Trophoblast cell (in vitro differentiated cells and primary cell): ENCODE measurements at regions not wholly inside any gene's neighbourhood (a gene's known extent, or its start where the extent isn't known, plus 50 kb on each side); places are given as distances from the start of the nearest gene placed in this dataset.

Experiments used
- DNase-seq, 2 donors: peaks; one replicate each; pipeline ENCODE4 v3.0.0-alpha.2; 2016
- H2AFZ ChIP-seq: 2 replicates; pipeline ENCODE4 v1.6.1; 2013; ENCODE audit warnings: low read length, moderate library complexity, mild to moderate bottlenecking; ENCODE audit not compliant: insufficient read depth, poor library complexity
- H2AK5ac ChIP-seq: 2 replicates; pipeline ENCODE4 v1.6.1; 2013; ENCODE audit warnings: mild to moderate bottlenecking, low read length
- H2BK120ac ChIP-seq: 2 replicates; pipeline ENCODE4 v1.6.1; 2013; ENCODE audit warnings: low read length, mild to moderate bottlenecking, moderate library complexity; ENCODE audit not compliant: insufficient read depth, poor library complexity
- H2BK12ac ChIP-seq: 2 replicates; pipeline ENCODE4 v1.6.1; 2013; ENCODE audit warnings: mild to moderate bottlenecking, low read length, moderate library complexity
- H2BK5ac ChIP-seq: 2 replicates; pipeline ENCODE4 v1.6.1; 2013; ENCODE audit warnings: low read length, low read depth, moderate library complexity, mild to moderate bottlenecking; ENCODE audit not compliant: poor library complexity
- H3K14ac ChIP-seq: 2 replicates; pipeline ENCODE4 v1.6.1; 2013; ENCODE audit warnings: mild to moderate bottlenecking, low read length
- H3K18ac ChIP-seq: 2 replicates; pipeline ENCODE4 v1.6.1; 2013; ENCODE audit warnings: mild to moderate bottlenecking, low read length
- H3K23ac ChIP-seq: 2 replicates; pipeline ENCODE4 v1.6.1; 2013; ENCODE audit warnings: low read length
- H3K27ac ChIP-seq: 2 replicates; pipeline ENCODE4 v1.5.1; 2013; ENCODE audit warnings: low read depth, mild to moderate bottlenecking, inconsistent platforms, low read length, moderate library complexity
- H3K27me3 ChIP-seq: 2 replicates; pipeline ENCODE4 v1.6.1; 2013; ENCODE audit warnings: inconsistent platforms, mild to moderate bottlenecking, low read length, moderate library complexity; ENCODE audit not compliant: insufficient read depth
- H3K36me3 ChIP-seq, 2 experiments: 1 replicate in 1 of 2; 2 replicates in 1 of 2; pipeline ENCODE4 v1.6.1; 2013; ENCODE audit warnings: low read length in 2 of 2, mild to moderate bottlenecking in 2 of 2, moderate library complexity in 1 of 2; ENCODE audit not compliant: insufficient read depth in 2 of 2, control insufficient read depth in 1 of 2
- H3K4ac ChIP-seq: 2 replicates; pipeline ENCODE4 v1.6.1; 2013; ENCODE audit warnings: low read depth, mild to moderate bottlenecking, low read length, moderate library complexity
- H3K4me1 ChIP-seq, 2 experiments: 1 replicate in 1 of 2; 2 replicates in 1 of 2; pipeline ENCODE4 v1.6.1; 2013; ENCODE audit warnings: low read length in 2 of 2, mild to moderate bottlenecking in 2 of 2, moderate library complexity in 1 of 2; ENCODE audit not compliant: insufficient read depth in 2 of 2, control insufficient read depth in 1 of 2
- H3K4me2 ChIP-seq: 2 replicates; pipeline ENCODE4 v1.6.1; 2013; ENCODE audit warnings: inconsistent platforms, mild to moderate bottlenecking, low read length, moderate library complexity
- H3K4me3 ChIP-seq: 2 replicates; pipeline ENCODE4 v1.5.1; 2013; ENCODE audit warnings: mild to moderate bottlenecking, low read depth, low read length, inconsistent platforms
- H3K79me1 ChIP-seq: one replicate; pipeline ENCODE4 v1.6.1; 2013; ENCODE audit warnings: low read length
- H3K79me2 ChIP-seq: 2 replicates; pipeline ENCODE4 v1.6.1; 2013; ENCODE audit warnings: low read length, mild to moderate bottlenecking; ENCODE audit not compliant: control insufficient read depth, insufficient read depth, poor library complexity
- H3K9ac ChIP-seq: 2 replicates; pipeline ENCODE4 v1.6.1; 2013; ENCODE audit warnings: mild to moderate bottlenecking, low read length
- H3K9me3 ChIP-seq: 2 replicates; pipeline ENCODE4 v1.6.1; 2013; ENCODE audit warnings: low read depth, mild to moderate bottlenecking, control low read depth, inconsistent platforms, low read length; ENCODE audit not compliant: insufficient read depth
- H4K12ac ChIP-seq: 2 replicates; pipeline ENCODE4 v1.6.1; 2013; ENCODE audit warnings: low read depth, mild to moderate bottlenecking, low read length, moderate library complexity
- H4K8ac ChIP-seq: 2 replicates; pipeline ENCODE4 v1.6.1; 2013; ENCODE audit warnings: low read depth, mild to moderate bottlenecking, low read length, moderate library complexity
- H4K91ac ChIP-seq: one replicate; pipeline ENCODE4 v1.6.1; 2013; ENCODE audit warnings: low read depth, mild to moderate bottlenecking, low read length, moderate library complexity
- WGBS: extraction: QIAGEN DNeasy Blood & Tissue Kit; methylation state at CpG from one replicate; pipeline ENCODE4 v1.1.7; 2013; ENCODE audit warnings: missing lambda C conversion rate; ENCODE audit not compliant: insufficient read length, insufficient coverage; ENCODE audit errors: extremely low coverage; 5-methylcytosine and 5-hydroxymethylcytosine counted together

GRCh38 chr6:155949256-155949655 is 493.6 kb upstream of the NOX3 start:
- Histone ChIP-seq H3K4me1 (no peaks in the 10 kb centered on the region), H2BK120ac (no peak overlapping the region), H3K79me1 (no peaks in the 10 kb centered on the region), H3K4me3 (no peak overlapping the region), H3K9ac (no peak overlapping the region), H3K4ac (no peak overlapping the region), H3K79me2 (no peaks in the 10 kb centered on the region), H3K4me2 (no peak overlapping the region), H2AK5ac (no peak overlapping the region), H2BK5ac (no peak overlapping the region), H3K36me3 (no peaks in the 10 kb centered on the region), H3K9me3 (peaks cover 2% of the 10 kb centered on the region), H3K14ac (no peak overlapping the region), H3K23ac (no peak overlapping the region), H3K27me3 (no peaks in the 10 kb centered on the region), H2AFZ (no peak overlapping the region), H3K18ac (no peak overlapping the region), H4K91ac (no peak overlapping the region), H4K8ac (no peak overlapping the region), H2BK12ac (no peak overlapping the region), H3K27ac (no peak overlapping the region), H4K12ac (no peak overlapping the region)
- no peak for DNase-seq
- no CpG with 5 or more reads among the region's 3 CpGs for WGBS

GRCh38 chr6:155946860-155947259 is 491.2 kb upstream of the NOX3 start:
- Histone ChIP-seq H4K8ac (no peak overlapping the region), H3K4ac (no peak overlapping the region), H3K18ac (no peak overlapping the region), H3K9me3 (peaks cover 2% of the 10 kb centered on the region), H2BK12ac (no peak overlapping the region), H3K4me1 (no peaks in the 10 kb centered on the region), H3K4me2 (no peak overlapping the region), H4K91ac (no peak overlapping the region), H2BK5ac (no peak overlapping the region), H3K79me2 (no peaks in the 10 kb centered on the region), H4K12ac (no peak overlapping the region), H3K14ac (no peak overlapping the region), H3K9ac (no peak overlapping the region), H3K23ac (no peak overlapping the region), H2BK120ac (no peak overlapping the region), H3K79me1 (no peaks in the 10 kb centered on the region), H3K4me3 (no peak overlapping the region), H3K36me3 (no peaks in the 10 kb centered on the region), H3K27me3 (no peaks in the 10 kb centered on the region), H2AK5ac (no peak overlapping the region), H3K27ac (no peak overlapping the region), H2AFZ (no peak overlapping the region)
- no peak for DNase-seq
- WGBS: no CpG with 5 or more reads among the region's 4 CpGs

- H4K8ac ChIP-seq: no peak overlapping the region
- no peak overlapping the region for H3K4ac ChIP-seq
- no peak overlapping the region for H3K27ac ChIP-seq
- no peak overlapping the region for H4K12ac ChIP-seq
- no peak overlapping the region for H2BK120ac ChIP-seq
- no peak overlapping the region for H4K91ac ChIP-seq
- H2AFZ ChIP-seq: no peak overlapping the region
- no peak overlapping the region for H3K14ac ChIP-seq
- no peaks in the 10 kb centered on the region for H3K79me2 ChIP-seq
- no peak overlapping the region for H3K23ac ChIP-seq
- peaks cover 2% of the 10 kb centered on the region for H3K9me3 ChIP-seq
- no peak overlapping the region for H3K4me2 ChIP-seq
- H2AK5ac ChIP-seq: no peak overlapping the region
- no CpG with 5 or more reads among the region's 1 CpG for WGBS
- H3K36me3 ChIP-seq: no peaks in the 10 kb centered on the region
- H3K18ac ChIP-seq: no peak overlapping the region
- H3K4me3 ChIP-seq: no peak overlapping the region
- no peak overlapping the region for H2BK5ac ChIP-seq
- H3K79me1 ChIP-seq: no peaks in the 10 kb centered on the region
- H3K27me3 ChIP-seq: no peaks in the 10 kb centered on the region
- DNase-seq: no peak
- no peak overlapping the region for H2BK12ac ChIP-seq
- no peak overlapping the region for H3K9ac ChIP-seq
- no peaks in the 10 kb centered on the region for H3K4me1 ChIP-seq
Measured at GRCh38 chr6:155943635-155944034, 488.0 kb upstream of the NOX3 start.

- Histone ChIP-seq H3K9me3 (no peaks in the 10 kb centered on the region), H3K23ac (no peak overlapping the region), H3K4ac (no peak overlapping the region), H3K27me3 (no peaks in the 10 kb centered on the region), H3K4me3 (no peak overlapping the region), H3K14ac (no peak overlapping the region), H2BK12ac (no peak overlapping the region), H2BK5ac (no peak overlapping the region), H4K91ac (no peak overlapping the region), H3K36me3 (no peaks in the 10 kb centered on the region), H3K79me2 (no peaks in the 10 kb centered on the region), H3K9ac (no peak overlapping the region), H4K8ac (no peak overlapping the region), H2BK120ac (no peak overlapping the region), H3K4me2 (no peak overlapping the region), H2AFZ (no peak overlapping the region), H4K12ac (no peak overlapping the region), H3K79me1 (no peaks in the 10 kb centered on the region), H3K27ac (no peak overlapping the region), H3K4me1 (no peaks in the 10 kb centered on the region), H3K18ac (no peak overlapping the region), H2AK5ac (no peak overlapping the region)
- DNase-seq: no peak
Measured at GRCh38 chr6:155939253-155939652, 483.6 kb upstream of the NOX3 start.
